Cardiac fibroblast (primary cell): ENCODE measurements at regions not wholly inside any gene's neighbourhood (a gene's known extent, or its start where the extent isn't known, plus 50 kb on each side); places are given as distances from the start of the nearest gene placed in this dataset.

ENCODE experiments used
- DNase-seq, 2 donors: peaks; one replicate each; pipeline versions ENCODE4 v3.0.0 to v3.0.0-alpha.2; 2010; ENCODE audit warnings: low read depth in 2 of 2
- H3K4me3 ChIP-seq, 2 donors: replicated peaks in 1 of 2; 1 replicate in 1 of 2; 2 replicates in 1 of 2; pipeline ENCODE4 v1.5.1; 2011; ENCODE audit warnings: low read depth in 2 of 2, low read length in 2 of 2, mild to moderate bottlenecking in 2 of 2, moderate library complexity in 1 of 2
- CTCF ChIP-seq: IDR thresholded peaks from one replicate; pipeline ENCODE4 v1.5.1; 2011; ENCODE audit warnings: low read depth, mild to moderate bottlenecking, low read length, inconsistent platforms

GRCh38 chr3:41144631-41145030 lies 54.7 kb upstream of the CTNNB1 start:
- no peak overlapping the region for H3K4me3 ChIP-seq
- DNase-seq: no peak
- no peak for TF ChIP-seq CTCF

GRCh38 chr3:41148478-41148877 lies 50.8 kb upstream of the CTNNB1 start:
- DNase-seq: no peak
- TF ChIP-seq CTCF: no peak
- H3K4me3 ChIP-seq: no peak overlapping the region

- H3K4me3 ChIP-seq: no peak overlapping the region
- TF ChIP-seq CTCF: no peak
- no peak for DNase-seq
Observed at GRCh38 chr3:41148901-41149300, 50.4 kb upstream of the CTNNB1 start.
